ENCODE measurements at regions not wholly inside any gene's neighbourhood (a gene's known extent, or its start where the extent isn't known, plus 50 kb on each side); places are given as distances from the start of the nearest gene placed in this dataset.
"Not testable (repeated sequence)": the region's sequence is repeated elsewhere in the genome, so short reads cannot be mapped to it uniquely, and the experiment has no call there.

DNA sequence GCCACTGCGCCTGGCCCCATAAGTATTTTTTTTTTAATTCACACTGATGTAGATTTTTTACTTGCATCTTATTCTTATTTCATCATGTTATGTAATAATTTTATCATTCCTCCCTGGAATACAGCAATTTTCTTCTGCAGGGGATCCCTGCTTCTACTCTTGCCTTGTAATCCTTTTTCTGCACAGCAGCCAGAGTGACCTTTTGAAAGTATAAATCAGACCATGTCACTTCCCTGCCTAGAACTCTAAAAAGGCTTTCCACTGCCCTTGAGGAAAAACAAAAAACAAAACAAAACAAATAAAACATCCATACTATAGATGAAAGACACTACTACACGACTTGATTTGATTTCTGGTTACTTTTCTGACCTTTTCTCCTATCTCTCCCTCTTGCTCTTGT is 1334.7 kb downstream of the REEP3 start:
- no peak for DNase-seq (ENCODE audit: low spot score)

- DNase-seq (ENCODE audit: low spot score), result no peak
Observed at GRCh38 chr10:64859911-64860310, 1338.7 kb downstream of the REEP3 start.

- no peak for DNase-seq (ENCODE audit: low spot score)
Observed at GRCh38 chr10:64863836-64864235, 1342.6 kb downstream of the REEP3 start.

DNA sequence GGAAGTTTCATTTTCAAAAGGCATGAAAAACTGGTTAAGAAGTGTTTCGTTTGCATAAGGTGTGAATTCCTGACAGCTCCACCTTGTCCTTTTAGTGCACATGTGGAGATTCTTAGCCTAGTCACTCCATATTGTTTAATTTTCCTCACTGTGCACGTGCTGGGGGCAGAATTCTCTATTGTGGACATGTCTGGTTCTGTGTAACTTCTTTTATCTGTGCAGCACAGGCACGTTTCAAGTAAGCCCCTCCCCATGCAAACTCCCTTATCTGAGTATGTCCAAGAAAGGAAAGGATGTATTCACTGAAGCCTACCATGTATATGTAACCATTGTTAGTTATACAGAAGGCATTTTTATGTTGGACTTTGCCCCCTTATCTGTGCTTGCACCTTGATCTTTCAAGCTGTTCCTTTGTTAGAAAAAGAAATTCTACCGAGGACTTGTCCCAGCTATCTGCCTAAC is 1346.3 kb downstream of the REEP3 start:
- DNase-seq (ENCODE audit: low spot score), result no peak

DNA sequence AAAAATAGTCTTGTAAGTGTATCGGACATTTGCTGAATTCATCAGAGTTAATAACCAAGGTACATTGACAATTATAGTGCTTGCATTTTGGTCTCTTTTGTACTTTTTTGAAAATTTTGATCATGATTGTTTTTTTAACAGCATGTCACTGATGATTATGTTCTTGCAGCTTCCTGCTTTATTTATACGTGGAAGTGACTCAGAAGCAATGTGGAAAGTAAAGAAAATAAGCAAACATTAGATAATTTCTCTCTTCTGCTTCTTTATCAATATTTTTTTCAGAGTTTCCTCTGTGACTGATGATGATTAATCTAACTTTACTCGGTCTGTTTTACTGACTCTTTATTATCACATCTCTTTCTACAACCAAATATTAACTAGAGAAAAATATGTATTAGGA is 1351.9 kb downstream of the REEP3 start:
- no peak for DNase-seq (ENCODE audit: low spot score)

- DNase-seq (ENCODE audit: low spot score), result no peak
Observed at GRCh38 chr10:64873959-64874358, 1352.8 kb downstream of the REEP3 start.

GRCh38 chr10:64880546-64880945 is 1359.3 kb downstream of the REEP3 start:
- DNase-seq (ENCODE audit: low spot score), result no peak

- DNase-seq (ENCODE audit: low spot score), result no peak
Observed at GRCh38 chr10:64881257-64881656, 1360.1 kb downstream of the REEP3 start.

DNA sequence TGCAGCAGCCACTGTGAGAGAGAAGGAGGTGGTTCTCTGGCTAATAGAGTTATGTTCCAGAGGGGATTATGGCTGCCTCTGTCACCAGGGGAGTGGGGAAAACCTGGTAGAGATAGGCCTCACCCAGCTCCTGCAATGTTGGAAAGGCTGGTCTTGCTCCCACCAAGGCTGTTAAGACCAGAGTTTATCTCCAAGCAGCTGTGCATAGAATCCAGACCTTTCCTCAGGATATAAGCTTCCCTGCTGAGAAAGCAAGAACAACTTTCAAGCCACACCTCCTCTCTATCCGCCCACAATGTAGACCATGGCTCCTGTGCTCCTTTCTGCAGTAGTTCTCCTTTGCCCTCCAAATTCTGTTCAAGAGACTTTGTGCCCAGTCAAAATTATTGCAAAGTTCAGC is 1375.4 kb downstream of the REEP3 start:
- DNase-seq (ENCODE audit: low spot score), result no peak

- DNase-seq (ENCODE audit: low spot score), result not testable (repeated sequence)
Observed at GRCh38 chr10:64906311-64906710, 1385.1 kb downstream of the REEP3 start.

GRCh38 chr10:64924306-64924705 is 1403.1 kb downstream of the REEP3 start:
- DNase-seq (ENCODE audit: low spot score), result not testable (repeated sequence)

DNA sequence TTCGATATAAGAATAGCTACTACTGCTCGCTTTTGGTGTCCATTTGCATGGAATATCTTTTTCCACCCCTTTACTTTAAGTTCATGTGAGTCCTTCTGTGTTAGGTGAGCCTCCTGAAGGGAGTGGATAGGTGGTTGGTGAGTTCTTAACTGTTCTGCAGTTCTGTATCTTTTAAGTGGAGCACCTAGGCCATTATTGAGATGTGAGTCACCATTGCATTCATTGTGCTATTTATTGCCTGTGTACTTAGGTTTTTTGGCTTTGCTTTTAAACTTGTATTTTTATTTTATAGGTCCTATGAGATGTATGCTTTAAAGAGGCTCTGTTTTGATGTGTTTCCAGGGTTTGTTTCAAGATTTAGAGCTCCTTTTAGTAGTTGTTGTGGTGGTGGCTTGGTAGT is 1430.8 kb downstream of the REEP3 start:
- DNase-seq (ENCODE audit: low spot score), result no peak

GRCh38 chr10:64956441-64956840 is 1435.2 kb downstream of the REEP3 start:
- no peak for DNase-seq (ENCODE audit: low spot score)

GRCh38 chr10:64959116-64959515 is 1437.9 kb downstream of the REEP3 start:
- DNase-seq (ENCODE audit: low spot score), result no peak

DNA sequence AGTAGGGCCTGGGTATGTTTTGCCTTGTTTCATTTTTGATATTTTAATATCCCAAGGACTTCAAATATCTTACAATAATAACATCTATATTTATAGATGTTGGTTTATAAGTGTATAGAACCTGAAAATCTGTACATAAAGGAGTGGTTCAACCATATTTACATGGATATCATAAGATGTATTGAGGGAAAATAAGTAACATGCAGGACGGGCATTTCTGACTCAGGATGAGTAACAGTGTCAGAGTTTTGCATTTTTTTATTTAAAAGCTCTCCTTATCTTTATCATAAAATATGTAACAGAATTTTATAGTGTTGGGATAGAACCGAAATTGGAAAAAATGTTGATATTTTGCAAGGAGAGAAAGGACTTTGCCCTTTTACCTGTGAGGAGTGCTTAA is 1438.7 kb downstream of the REEP3 start:
- DNase-seq (ENCODE audit: low spot score), result no peak

- no peak for DNase-seq (ENCODE audit: low spot score)
Observed at GRCh38 chr10:64973391-64973790, 1452.2 kb downstream of the REEP3 start.

DNA sequence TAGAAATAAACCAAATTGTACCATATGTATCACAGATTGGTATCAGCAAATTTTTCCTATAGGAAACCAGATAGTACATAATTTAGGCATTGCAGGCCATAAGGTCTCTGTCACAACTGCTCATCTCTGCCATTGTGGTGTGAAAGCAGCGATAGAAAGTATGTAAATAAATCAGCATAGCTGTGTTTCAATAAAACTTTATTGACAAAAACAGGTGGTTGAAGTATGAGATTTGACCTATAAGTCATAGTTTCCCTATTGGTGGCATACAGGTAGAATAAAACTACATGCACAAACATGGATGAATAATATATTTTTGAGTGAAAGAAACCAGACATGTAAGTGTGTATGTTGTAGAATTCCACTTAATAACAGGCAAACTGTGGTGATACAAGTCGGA is 1454.9 kb downstream of the REEP3 start:
- no peak for DNase-seq (ENCODE audit: low spot score)

- DNase-seq (ENCODE audit: low spot score), result no peak
Observed at GRCh38 chr10:64977915-64978314, 1456.7 kb downstream of the REEP3 start.

- no peak for DNase-seq (ENCODE audit: low spot score)
Observed at GRCh38 chr10:64996886-64997285, 1475.7 kb downstream of the REEP3 start.

DNA sequence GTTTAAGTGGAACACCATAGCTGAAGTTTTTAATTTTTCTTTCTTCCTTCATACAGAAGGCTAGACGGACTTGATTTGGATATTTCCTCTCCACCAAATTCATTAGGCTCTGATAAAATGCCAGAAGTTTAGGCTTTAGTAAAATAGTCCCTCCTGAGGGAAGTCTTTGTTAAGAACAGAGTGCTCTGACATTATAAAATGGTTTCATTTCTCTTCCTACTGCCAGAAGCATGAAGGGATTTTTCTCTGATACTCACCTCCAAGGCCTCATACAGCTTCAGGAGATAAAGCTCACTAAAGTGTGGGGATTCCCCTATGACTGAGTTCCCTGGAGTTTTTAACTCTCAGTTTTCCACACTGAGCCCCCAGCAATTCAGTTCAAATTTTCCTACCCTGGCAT is 1489.6 kb downstream of the REEP3 start:
- DNase-seq (ENCODE audit: low spot score), result no peak

- DNase-seq (ENCODE audit: low spot score), result no peak
Observed at GRCh38 chr10:65017523-65017922, 1496.3 kb downstream of the REEP3 start.

GRCh38 chr10:65024886-65025285 is 1503.7 kb downstream of the REEP3 start:
- no peak for DNase-seq (ENCODE audit: low spot score)

- DNase-seq (ENCODE audit: low spot score), result no peak
Observed at GRCh38 chr10:65030263-65030662, 1509.1 kb downstream of the REEP3 start.

DNA sequence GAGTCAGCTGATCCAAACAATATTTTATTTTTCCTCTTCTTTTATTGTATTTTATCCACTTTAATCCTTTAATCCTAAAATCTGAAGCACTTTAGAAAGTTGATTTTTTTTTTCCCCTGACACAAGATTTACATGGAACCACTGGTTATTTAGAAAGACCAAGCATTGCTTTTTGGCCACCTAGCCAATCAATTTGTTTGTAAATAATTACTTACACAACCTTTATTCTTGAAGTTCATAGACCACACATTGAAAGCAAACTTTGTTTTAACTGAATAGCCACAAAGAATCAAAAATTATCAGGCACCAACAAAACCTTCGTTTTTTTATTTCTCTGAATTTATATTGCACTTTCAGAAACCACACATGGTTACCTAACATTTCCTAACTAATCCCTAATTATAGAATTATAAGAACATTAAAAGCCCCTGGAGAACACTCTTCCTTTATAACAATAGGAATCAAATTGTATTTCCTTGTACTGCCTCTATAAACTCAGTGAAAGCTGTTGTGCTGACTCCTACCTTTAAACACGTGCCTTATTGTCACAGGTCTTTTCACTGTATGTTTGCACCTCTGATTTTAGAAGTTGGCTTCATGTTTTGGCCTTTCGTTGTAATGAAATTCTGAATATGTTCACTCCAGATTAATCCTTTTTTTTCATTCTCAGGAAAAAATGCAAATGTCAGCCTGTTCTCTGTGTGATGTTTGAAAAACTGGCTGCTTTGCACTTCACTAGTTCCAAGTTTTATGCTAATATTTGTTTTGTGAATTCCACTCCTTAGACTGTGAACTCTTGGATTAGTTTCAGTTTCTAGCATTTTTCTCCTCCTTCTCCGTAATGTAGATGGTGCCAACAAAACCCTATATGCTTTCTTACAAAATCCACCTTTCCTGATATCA is 1511.9 kb downstream of the REEP3 start:
- no peak for DNase-seq (ENCODE audit: low spot score)

All from globus pallidus (tissue), 1 donor.